H9 (cell line): ENCODE measurements at regions not wholly inside any gene's neighbourhood (a gene's known extent, or its start where the extent isn't known, plus 50 kb on each side); places are given as distances from the start of the nearest gene placed in this dataset.

Source experiments
- DNase-seq: peaks from one replicate; pipeline ENCODE4 v3.0.0-alpha.2; 2017
- H2AFZ ChIP-seq: one replicate; pipeline ENCODE4 v1.6.1; 2013; ENCODE audit warnings: mild to moderate bottlenecking, low read length, control low read depth, moderate library complexity
- H2AK5ac ChIP-seq: 2 replicates; pipeline ENCODE4 v1.6.1; 2013; ENCODE audit warnings: low read length, control low read depth, mixed read lengths; ENCODE audit not compliant: insufficient read length
- H2BK120ac ChIP-seq: one replicate; pipeline ENCODE4 v1.6.1; 2013; ENCODE audit warnings: low read depth, mild to moderate bottlenecking, low read length, control low read depth, inconsistent platforms; ENCODE audit not compliant: poor library complexity, severe bottlenecking
- H2BK12ac ChIP-seq: 2 replicates; pipeline ENCODE4 v1.6.1; 2013; ENCODE audit warnings: low read length, control low read depth, mixed read lengths, low read depth; ENCODE audit not compliant: insufficient read length
- H2BK15ac ChIP-seq: 2 replicates; pipeline ENCODE4 v1.6.1; 2013; ENCODE audit warnings: low read depth, low read length, control low read depth
- H2BK20ac ChIP-seq: one replicate; pipeline ENCODE4 v1.6.1; 2013; ENCODE audit warnings: low read depth, mild to moderate bottlenecking, low read length, control low read depth, inconsistent platforms; ENCODE audit not compliant: poor library complexity, severe bottlenecking
- H2BK5ac ChIP-seq: 2 replicates; pipeline ENCODE4 v1.6.1; 2013; ENCODE audit warnings: low read length, control low read depth, mixed read lengths; ENCODE audit not compliant: insufficient read length
- H3K14ac ChIP-seq: 2 replicates; pipeline ENCODE4 v1.6.1; 2013; ENCODE audit warnings: low read length, control low read depth; ENCODE audit not compliant: insufficient read depth
- H3K18ac ChIP-seq: 2 replicates; pipeline ENCODE4 v1.6.1; 2013; ENCODE audit warnings: low read depth, mild to moderate bottlenecking, mixed read lengths, low read length, control low read depth; ENCODE audit not compliant: insufficient read length
- H3K23ac ChIP-seq: 2 replicates; pipeline ENCODE4 v1.6.1; 2013; ENCODE audit warnings: low read length, control low read depth, mixed read lengths, low read depth; ENCODE audit not compliant: insufficient read length
- H3K23me2 ChIP-seq: 2 replicates; pipeline ENCODE4 v1.6.1; 2013; ENCODE audit warnings: low read depth, mild to moderate bottlenecking, mixed read lengths, low read length, control low read depth; ENCODE audit not compliant: insufficient read length, poor library complexity, severe bottlenecking
- H3K27ac ChIP-seq: 2 replicates; pipeline ENCODE4 v1.5.1; 2013; ENCODE audit warnings: low read length, control low read depth, mixed read lengths, low read depth; ENCODE audit not compliant: insufficient read length
- H3K27me3 ChIP-seq: 2 replicates; pipeline ENCODE4 v1.6.1; 2013; ENCODE audit warnings: low read length, control low read depth, inconsistent platforms; ENCODE audit not compliant: insufficient read depth
- H3K4ac ChIP-seq: 2 replicates; pipeline ENCODE4 v1.6.1; 2013; ENCODE audit warnings: low read depth, mild to moderate bottlenecking, control low read depth, inconsistent platforms, low read length, moderate library complexity
- H3K4me1 ChIP-seq: 2 replicates; pipeline ENCODE4 v1.6.1; 2013; ENCODE audit warnings: low read length, control low read depth, inconsistent platforms; ENCODE audit not compliant: insufficient read depth
- H3K4me2 ChIP-seq: 2 replicates; pipeline ENCODE4 v1.6.1; 2013; ENCODE audit warnings: low read length, control low read depth, mixed read lengths; ENCODE audit not compliant: insufficient read length, insufficient read depth
- H3K56ac ChIP-seq: 2 replicates; pipeline ENCODE4 v1.6.1; 2013; ENCODE audit warnings: low read depth, mild to moderate bottlenecking, mixed read lengths, low read length, control low read depth; ENCODE audit not compliant: insufficient read length
- H3K79me1 ChIP-seq: 2 replicates; pipeline ENCODE4 v1.6.1; 2013; ENCODE audit warnings: low read depth, mild to moderate bottlenecking, moderate library complexity, low read length, control low read depth, inconsistent platforms; ENCODE audit not compliant: insufficient read depth, poor library complexity, severe bottlenecking
- H3K79me2 ChIP-seq: 2 replicates; pipeline ENCODE4 v1.6.1; 2013; ENCODE audit warnings: low read length, control low read depth, inconsistent platforms; ENCODE audit not compliant: insufficient read depth
- H3K9ac ChIP-seq: 2 replicates; pipeline ENCODE4 v1.6.1; 2013; ENCODE audit warnings: low read length, control low read depth, mixed read lengths; ENCODE audit not compliant: insufficient read length; ENCODE audit errors: extremely low read depth
- H3K9me3 ChIP-seq: one replicate; pipeline ENCODE4 v1.6.1; 2013; ENCODE audit warnings: low read depth, low read length, inconsistent platforms; ENCODE audit not compliant: control insufficient read depth
- H3T11ph ChIP-seq: one replicate; pipeline ENCODE4 v1.6.1; 2013; ENCODE audit warnings: mild to moderate bottlenecking, low read length, control low read depth, inconsistent platforms
- H4K20me1 ChIP-seq: one replicate; pipeline ENCODE4 v1.6.1; 2013; ENCODE audit not compliant: control insufficient read depth, insufficient read length, insufficient read depth
- H4K5ac ChIP-seq: 2 replicates; pipeline ENCODE4 v1.6.1; 2013; ENCODE audit warnings: low read depth, mild to moderate bottlenecking, mixed read lengths, low read length, control low read depth; ENCODE audit not compliant: insufficient read length
- H4K8ac ChIP-seq: replicated peaks from 2 replicates; pipeline ENCODE4 v1.6.1; 2013; ENCODE audit warnings: low read length, control low read depth, mixed read lengths, low read depth; ENCODE audit not compliant: insufficient read length
- H4K91ac ChIP-seq: 2 replicates; pipeline ENCODE4 v1.6.1; 2013; ENCODE audit warnings: low read depth, mild to moderate bottlenecking, moderate library complexity, mixed read lengths, low read length, control low read depth; ENCODE audit not compliant: insufficient read length
- H3K27ac Mint-ChIP-seq, 3 experiments: 2 replicates in 2 of 3; 3 replicates in 1 of 3; pipeline ENCODE4 v1.8.0; 2020 to 2021; ENCODE audit warnings: mixed read lengths in 3 of 3, mild to moderate bottlenecking in 1 of 3, moderate library complexity in 1 of 3
- H3K27me3 Mint-ChIP-seq: 2 replicates; pipeline ENCODE4 v1.8.0; 2021; ENCODE audit warnings: low read depth, mild to moderate bottlenecking, moderate library complexity, mixed read lengths
- H3K36me3 Mint-ChIP-seq, 3 experiments: 2 replicates in 2 of 3; 3 replicates in 1 of 3; pipeline ENCODE4 v1.8.0; 2020 to 2021; ENCODE audit warnings: low read depth in 3 of 3, mixed read lengths in 3 of 3; ENCODE audit not compliant: insufficient read depth in 1 of 3
- H3K4me1 Mint-ChIP-seq, 2 experiments: 2 replicates each; pipeline ENCODE4 v1.8.0; 2020; ENCODE audit warnings: mixed read lengths in 2 of 2
- H3K4me3 Mint-ChIP-seq, 2 experiments: 2 replicates in 1 of 2; 3 replicates in 1 of 2; pipeline ENCODE4 v1.8.0; 2020 to 2021; ENCODE audit warnings: mild to moderate bottlenecking in 2 of 2, mixed read lengths in 2 of 2, moderate library complexity in 1 of 2
- H3K9me3 Mint-ChIP-seq, 2 experiments: 2 replicates in 1 of 2; 3 replicates in 1 of 2; pipeline ENCODE4 v1.8.0; 2020; ENCODE audit warnings: mild to moderate bottlenecking in 2 of 2, mixed read lengths in 2 of 2, moderate library complexity in 1 of 2
- WGBS: extraction: QIAGEN DNeasy Blood & Tissue Kit; methylation state at CpG from one replicate; pipeline ENCODE4 v1.1.7; 2013; ENCODE audit warnings: missing lambda C conversion rate, low lambda C conversion rate, mixed read lengths; ENCODE audit not compliant: insufficient read length; ENCODE audit errors: extremely low coverage; 5-methylcytosine and 5-hydroxymethylcytosine counted together
- TF ChIP-seq, protein P1 (sequence below): fragments of 200-600 bp; sonication (generic); conservative IDR thresholded peaks from 3 replicates; pipeline ENCODE4 v1.8.0; 2021; ENCODE audit warnings: antibody characterized with exemption, mild to moderate bottlenecking

- no peak overlapping the region for H3T11ph ChIP-seq
- no CpG with 5 or more reads among the region's 16 CpGs for WGBS
- no peaks in the 10 kb centered on the region for H3K9me3 ChIP-seq
- H2BK15ac ChIP-seq, result no peak overlapping the region
- H3K56ac ChIP-seq, result no peak overlapping the region
- H3K18ac ChIP-seq, result no peak overlapping the region
- H4K8ac ChIP-seq, result no peak overlapping the region
- Mint-ChIP-seq H3K27ac (no peak overlapping the region), H3K27me3 (peaks cover 9% of the 10 kb centered on the region), H3K4me3 (no peak overlapping the region), H3K36me3 (no peaks in the 10 kb centered on the region), H3K4me1 (no peaks in the 10 kb centered on the region), H3K9me3 (no peaks in the 10 kb centered on the region)
- H3K79me1 ChIP-seq, result no peaks in the 10 kb centered on the region
- no peaks in the 10 kb centered on the region for H3K79me2 ChIP-seq
- H3K4me1 ChIP-seq, result no peaks in the 10 kb centered on the region
- H2BK20ac ChIP-seq, result no peak overlapping the region
- H2BK120ac ChIP-seq, result no peak overlapping the region
- H3K23ac ChIP-seq, result no peak overlapping the region
- H2AFZ ChIP-seq, result no peak overlapping the region
- H3K9ac ChIP-seq, result no peak overlapping the region
- no peak overlapping the region for H3K27ac ChIP-seq
- no peaks in the 10 kb centered on the region for H3K27me3 ChIP-seq
- H3K23me2 ChIP-seq, result no peaks in the 10 kb centered on the region
- no peak overlapping the region for H4K91ac ChIP-seq
- TF ChIP-seq, protein P1, sequence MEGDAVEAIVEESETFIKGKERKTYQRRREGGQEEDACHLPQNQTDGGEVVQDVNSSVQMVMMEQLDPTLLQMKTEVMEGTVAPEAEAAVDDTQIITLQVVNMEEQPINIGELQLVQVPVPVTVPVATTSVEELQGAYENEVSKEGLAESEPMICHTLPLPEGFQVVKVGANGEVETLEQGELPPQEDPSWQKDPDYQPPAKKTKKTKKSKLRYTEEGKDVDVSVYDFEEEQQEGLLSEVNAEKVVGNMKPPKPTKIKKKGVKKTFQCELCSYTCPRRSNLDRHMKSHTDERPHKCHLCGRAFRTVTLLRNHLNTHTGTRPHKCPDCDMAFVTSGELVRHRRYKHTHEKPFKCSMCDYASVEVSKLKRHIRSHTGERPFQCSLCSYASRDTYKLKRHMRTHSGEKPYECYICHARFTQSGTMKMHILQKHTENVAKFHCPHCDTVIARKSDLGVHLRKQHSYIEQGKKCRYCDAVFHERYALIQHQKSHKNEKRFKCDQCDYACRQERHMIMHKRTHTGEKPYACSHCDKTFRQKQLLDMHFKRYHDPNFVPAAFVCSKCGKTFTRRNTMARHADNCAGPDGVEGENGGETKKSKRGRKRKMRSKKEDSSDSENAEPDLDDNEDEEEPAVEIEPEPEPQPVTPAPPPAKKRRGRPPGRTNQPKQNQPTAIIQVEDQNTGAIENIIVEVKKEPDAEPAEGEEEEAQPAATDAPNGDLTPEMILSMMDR, result no peak
- H4K20me1 ChIP-seq, result no peaks in the 10 kb centered on the region
- peak; percentile 17 for DNase-seq
- H4K5ac ChIP-seq, result no peak overlapping the region
- H3K4ac ChIP-seq, result no peak overlapping the region
- no peak overlapping the region for H2AK5ac ChIP-seq
- H2BK12ac ChIP-seq, result no peak overlapping the region
- no peak overlapping the region for H2BK5ac ChIP-seq
- H3K4me2 ChIP-seq, result no peak overlapping the region
- no peak overlapping the region; the same call in 1 of the 2 replicates for H3K14ac ChIP-seq
Measured at GRCh38 chr2:71926876-71927756, 220.5 kb downstream of the CYP26B1 start.
